Glomerular endothelial cell (primary cell): ENCODE measurements at regions not wholly inside any gene's neighbourhood (a gene's known extent, or its start where the extent isn't known, plus 50 kb on each side); places are given as distances from the start of the nearest gene placed in this dataset.
"Not testable (repeated sequence)": the region's sequence is repeated elsewhere in the genome, so short reads cannot be mapped to it uniquely, and the experiment has no call there.

Experiments used
- DNase-seq: peaks from one replicate; pipeline ENCODE4 v3.0.0-alpha.2; 2011; ENCODE audit warnings: low read depth, low spot score; ENCODE audit errors: extremely low read depth

DNA sequence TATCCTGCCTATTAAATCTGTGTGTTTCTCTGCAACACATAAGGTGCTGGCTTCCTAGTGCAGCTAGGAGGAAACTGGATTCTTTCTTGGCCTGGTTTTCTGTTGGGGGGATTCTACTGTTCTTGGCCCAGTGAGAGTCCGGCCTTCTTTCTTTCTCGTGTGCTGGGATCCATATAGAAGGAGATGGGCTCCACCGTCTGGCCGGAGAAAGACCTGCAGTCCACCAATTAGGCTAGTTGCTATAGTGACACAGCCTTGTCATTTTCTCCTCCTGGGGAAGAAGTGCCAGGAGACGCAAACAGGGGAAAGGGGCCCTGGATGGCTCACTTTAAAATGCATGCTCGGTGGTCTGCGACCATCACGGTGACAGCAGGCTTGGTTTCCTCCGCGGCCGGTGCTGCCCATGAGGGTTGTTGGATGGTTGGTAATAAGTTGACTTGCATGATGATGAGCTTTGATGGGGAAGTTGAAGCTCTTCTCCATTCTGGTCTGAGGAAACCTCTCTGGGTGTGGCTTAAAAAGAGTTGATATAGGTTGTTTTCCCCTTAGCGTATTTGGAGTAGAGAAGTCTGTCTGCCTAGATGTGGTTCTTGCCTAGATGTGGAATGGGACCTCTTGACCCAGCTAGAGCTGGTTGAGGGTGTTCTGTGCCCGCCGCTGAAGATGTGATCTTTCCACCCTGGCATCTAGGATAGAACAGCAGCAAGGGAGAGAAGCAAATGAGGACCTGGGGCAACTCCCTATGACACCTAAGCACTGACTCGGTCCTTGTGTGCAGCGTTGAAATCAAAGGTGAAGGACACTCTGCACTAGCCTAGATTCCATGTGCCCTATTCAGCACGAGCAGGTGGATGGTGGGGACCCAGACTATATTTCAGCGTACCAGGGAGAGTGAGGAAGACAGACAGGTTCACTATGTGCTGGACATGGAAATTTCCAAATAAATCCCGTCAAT, 1335.0 kb downstream of the BRD1 start:
- DNase-seq = peak; percentile 18

DNA sequence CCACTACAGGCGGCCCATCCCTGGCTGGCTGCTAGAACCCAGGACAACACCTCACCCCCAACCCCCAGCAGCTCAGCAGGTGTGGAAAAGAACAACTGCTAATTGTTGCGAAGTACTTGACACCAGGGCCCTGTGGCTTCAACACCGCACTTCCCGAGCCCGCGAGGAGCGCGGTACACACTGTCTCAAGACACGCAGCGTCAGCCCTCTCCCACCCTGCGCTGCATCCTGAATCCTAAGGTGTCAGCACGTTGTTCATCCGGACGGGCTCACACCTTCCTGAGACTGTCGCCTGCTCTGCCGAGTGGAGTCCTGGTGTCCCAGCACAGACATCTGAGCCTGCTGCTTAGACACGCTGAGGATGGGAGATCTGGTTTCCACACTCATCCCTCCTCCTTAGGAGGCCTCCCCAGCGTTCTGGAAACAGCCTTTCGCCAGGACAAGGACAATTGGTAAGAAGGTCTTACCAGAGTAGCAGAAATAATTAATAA, 1336.2 kb downstream of the BRD1 start:
- no peak for DNase-seq

DNA sequence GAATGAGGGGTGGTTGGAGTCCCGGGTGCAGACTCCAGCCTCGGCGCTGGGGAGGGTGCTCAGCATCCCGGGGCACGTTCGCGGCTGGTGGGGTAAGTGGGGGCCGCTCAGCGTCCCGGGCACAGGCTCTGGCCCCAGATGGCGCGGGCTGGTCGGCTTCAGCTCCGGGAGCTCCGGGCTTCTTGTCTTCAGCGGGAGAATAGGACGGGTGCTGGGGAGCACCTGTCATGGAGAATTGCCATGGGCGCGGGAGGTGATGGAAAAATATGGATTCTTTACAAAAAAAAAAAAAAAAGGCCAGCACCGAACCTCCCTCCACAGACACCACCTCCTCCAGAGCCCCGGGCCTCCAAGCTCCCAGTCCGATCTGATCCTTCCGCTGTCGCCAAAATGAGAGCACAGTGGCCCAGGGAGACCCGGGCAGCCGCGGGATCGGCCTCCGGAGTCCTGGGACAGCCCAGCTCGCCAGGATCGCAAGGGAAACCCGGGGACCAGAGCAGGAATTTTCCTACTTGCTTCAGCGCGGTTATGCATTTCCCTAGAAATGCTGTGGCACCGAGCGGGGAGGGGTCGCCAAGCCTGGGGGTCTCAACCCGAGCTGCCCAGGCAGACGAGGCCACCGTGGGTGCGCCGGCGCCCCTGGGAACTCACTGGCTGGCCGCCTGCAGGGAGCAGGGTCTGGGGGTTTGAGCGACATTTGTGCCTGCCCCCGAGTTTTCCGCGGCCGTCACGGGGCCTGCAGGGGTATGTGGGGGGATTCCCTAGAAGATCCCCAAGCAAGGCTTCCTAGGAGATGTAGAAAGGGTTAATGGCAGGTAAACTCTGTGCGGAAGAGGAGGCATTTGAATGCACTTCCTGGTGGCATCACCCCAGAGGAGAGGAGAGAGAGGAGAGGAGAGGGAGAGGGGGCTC, 1336.9 kb downstream of the BRD1 start:
- DNase-seq = no peak

DNA sequence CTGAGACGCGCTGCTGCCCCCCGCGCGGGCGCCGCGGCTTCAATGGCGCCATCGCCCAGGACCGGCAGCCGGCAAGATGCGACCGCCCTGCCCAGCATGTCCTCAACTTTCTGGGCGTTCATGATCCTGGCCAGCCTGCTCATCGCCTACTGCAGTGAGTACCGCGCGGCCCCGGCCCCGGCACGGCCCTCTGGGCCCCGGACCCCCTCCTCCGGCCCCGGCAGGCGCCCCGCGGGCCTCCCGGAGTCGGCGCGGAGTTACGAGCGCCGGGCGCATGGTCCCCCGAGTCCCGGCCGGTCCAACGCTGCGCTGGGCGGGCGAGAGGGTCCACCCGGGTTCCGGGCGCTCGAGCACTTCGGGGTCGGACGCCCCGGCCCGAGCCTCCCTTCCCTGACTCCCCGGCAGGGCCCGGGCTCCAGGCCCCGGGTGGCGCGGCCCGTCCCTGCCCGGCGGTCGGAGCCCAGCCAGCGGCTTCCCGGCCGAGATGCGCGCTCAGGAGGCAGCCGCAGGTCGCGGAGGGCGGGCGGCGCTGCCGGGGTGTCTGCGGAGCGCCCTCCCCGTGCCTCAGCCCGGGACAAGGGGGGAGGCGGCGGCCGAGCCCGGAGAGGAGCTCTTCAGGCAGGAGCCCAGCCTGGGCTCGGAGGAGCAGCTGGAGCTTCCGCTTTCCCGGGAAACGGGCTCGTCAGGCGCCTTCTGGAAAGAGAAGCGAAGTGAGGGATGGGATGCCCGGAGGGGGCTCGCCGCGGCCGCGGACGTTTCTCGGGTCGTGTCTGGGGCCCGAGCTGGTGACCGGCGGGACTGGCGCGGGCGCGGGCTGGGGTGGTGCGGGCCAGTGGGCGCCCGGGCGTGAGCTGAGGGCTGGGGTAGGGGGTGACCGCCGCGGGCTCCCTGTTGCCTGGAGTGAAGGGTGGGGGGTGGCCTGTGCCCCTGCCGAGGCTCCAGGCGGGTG, 1337.8 kb downstream of the BRD1 start:
- DNase-seq = no peak

DNA sequence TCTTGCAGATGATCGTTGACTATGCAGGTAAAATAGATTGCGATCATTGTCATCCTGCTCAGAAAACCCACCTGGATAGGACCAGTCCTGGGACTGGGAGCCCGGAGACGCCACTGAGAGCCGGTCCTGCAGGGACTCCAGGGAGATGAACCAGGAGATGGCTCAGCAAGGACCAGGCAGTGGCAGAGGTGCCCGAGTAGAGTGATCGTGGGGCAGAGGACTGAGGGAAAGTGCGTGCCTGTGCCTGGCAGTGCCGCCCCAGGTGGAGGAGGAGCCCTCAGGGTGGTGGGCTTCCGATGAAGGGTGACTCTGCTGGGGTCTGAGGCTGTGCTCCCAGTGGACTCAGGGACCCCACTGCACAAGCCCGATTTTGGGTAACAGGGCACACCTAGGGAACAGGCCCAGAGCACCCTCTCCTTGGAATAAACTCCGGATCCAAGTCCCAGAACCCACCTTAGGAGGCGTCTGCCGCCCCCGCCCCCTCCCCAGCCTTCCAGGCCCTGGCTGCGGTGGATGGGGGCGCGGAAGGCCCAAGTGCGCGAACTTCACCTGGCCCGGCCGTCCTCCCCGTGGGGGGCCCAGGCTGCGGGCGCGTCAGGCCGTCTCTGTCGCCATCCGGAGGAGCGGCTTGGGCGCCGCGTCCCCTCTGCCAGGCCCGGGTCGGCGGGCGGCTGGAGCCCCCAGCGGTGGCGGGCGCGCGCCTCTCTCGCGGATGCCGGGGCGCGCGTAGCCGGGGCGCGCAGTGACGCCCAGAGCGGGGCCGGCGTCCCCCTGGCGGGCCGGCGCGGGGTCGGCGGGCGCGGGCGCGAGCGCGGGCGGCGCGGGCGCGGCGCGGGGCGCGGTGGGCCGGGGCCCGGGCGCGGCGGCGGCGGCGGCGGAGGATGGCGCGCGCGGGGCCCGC, 1338.8 kb downstream of the BRD1 start:
- DNase-seq = no peak

DNA sequence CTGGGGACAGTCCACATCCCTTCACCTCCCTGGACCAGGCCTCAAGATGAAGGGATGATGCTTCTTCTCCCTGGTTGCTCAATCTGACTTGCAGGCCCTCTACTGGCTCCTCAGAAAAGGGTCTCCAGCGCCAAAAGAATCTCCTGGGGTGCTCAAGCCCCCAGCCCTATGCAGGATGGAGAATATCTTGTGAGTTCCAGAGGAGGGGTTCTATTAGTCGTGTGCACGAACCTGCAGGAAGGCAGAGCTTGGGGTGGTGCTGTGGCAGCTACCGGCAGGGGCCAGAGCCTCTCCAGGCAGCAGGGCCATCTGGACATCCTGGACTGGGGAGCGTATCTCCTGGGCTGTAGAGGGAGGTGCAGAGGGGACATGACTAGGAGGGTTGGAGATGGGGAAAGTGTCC, 1339.5 kb downstream of the BRD1 start:
- no peak for DNase-seq

DNA sequence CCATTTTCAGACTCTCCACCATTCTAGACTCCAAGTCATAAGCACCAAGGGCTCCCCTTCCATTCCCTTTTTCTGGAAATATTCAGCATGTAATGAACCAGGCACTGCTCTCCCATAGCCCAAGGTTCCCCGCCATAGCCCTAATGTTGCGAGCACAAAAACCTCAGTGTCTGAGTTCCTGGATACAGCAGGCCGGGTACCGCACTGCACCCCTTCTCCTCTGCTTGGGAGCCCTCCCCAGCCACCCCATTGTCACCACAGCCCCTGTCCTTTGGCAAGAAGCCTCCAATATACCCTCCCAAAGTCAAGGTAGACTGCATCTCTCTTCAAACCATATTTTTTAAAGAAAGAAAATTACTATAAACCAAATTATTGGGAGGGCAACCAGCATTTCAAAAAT, 1341.1 kb downstream of the BRD1 start:
- no peak for DNase-seq

DNA sequence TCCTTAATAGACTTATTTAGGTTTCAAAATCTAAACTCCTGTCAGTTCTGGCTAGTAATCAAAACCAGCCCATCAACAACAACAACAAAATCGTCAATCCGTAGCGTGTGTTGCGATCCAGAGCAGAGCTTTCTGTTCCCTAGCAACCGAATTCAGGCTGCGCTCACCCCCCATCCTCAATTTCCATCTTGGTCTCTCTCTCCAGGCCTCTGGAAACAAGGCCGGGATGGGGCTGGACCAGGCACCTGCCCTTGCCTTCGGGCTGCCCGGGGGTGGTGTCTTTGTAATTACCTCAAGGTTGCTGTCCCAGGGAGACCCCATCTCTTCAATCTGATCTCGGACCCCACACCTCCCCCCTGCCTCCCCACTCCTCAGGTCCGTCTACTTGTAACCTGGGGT, 1341.5 kb downstream of the BRD1 start:
- DNase-seq = no peak

DNA sequence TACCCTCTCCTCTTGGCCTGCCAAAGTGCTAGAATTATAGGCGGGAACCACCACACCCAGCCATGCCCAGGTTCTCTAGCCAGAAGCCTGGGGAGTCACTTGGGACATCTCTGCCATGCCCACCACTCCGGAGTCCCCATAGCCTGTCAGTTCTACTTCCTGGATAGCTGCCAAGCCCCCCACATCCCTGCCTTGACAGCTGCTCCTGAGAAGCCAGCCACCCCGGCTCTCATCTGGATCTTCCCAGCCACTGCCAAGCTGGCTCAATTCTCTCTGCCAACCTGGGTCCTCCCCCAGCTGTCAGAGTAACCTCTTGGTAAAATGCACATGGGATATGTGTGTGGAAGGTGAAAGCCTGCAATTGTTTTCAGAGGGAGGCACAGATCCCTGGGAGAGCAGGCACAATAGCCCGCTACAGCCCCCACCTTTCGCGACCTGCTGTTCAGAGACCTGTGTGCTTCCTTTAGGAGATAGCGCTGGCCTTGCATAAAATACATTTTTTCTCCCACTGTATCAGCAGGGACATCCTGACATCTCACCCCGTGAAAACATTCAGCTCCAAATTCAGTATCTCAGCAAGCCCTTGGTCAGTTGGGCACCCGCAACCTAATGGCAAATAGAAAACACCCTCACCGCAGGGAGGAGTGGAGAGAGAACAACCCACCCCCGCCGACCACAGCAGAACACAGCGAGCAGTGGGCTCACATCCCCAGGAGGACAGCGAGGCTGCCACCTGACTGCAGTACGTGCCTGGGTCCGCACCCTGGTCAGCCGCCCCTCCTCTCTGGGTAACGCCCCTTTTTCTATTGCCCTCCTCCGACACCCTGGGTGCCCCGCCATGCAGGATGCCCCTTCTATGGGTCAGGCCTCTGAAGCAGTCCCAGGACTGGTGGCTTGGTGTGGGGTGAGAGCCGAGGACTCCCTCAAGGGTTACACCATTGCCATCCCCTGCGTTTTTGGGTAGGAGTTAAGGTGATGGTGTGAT, 1342.2 kb downstream of the BRD1 start:
- no peak for DNase-seq

DNA sequence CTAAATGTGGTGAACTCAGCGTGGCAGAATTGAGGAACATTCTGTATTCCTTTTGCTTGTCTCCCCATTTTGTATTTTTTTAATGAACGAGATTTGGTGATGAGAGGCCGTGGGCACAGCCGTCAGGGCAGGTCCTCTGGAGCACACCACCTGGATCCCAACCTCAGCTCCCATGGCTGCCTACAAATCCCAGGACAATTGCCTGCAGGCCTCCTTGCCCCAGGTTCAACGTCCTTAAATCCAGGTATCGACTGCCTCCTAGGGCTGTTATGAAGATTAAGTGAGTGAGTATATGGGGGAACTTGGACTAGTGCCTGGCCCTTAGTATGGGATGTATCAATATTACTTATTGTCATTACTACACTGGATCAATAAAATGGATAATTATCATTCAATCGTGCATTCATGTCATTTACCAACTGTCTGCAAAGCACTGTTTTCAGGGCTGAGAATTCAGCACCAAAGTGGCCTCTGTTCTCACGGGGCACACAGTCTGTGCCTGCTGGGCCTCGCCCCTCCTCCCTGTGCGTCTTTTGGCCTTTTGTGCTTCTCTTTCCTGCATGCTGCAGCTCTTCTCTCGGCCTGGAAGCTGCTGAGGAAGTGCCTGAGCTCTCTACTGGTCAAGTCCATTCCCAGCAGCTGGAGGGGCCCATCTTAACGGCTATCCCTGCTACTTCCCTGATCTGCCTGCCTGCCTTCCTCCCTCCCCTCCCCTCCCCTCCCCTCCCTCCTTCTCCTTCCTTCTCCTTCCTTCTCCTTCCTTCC, 1343.7 kb downstream of the BRD1 start:
- no peak for DNase-seq

DNA sequence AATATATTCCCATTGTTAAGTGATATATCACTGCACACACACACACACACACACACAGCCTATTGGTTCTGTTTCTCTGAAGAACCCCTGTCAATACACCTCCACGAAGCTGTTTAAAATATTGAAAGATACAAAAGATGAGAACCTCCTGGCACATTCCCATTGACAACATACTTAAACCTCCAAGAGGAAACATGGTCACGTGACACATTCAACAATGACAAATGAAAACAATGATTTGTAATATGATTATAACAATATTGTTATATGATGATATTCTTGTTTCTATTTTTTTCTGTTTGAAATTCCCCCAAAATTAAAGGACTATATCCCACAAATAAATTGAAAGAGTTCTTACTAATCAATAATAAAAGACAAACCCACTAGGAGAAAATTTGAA, 1344.9 kb downstream of the BRD1 start:
- no peak for DNase-seq

DNA sequence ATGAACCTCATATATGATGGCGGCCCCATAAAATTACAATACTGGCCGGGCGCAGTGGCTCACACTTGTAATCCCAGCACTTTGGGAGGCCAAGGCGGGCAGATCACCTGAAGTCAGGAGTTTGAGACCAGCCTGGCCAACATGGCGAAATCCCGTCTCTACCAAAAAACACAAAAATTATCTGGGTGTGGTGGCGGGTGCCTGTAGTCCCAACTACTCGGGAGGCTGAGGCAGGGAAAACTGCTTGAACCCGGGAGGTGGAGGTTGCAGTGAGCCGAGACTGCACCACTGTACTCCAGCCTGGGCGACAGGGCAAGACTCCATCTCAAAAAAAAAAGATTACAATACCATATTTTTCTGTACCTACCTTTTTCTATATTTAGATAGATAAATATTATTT, 1345.5 kb downstream of the BRD1 start:
- not testable (repeated sequence) for DNase-seq

DNA sequence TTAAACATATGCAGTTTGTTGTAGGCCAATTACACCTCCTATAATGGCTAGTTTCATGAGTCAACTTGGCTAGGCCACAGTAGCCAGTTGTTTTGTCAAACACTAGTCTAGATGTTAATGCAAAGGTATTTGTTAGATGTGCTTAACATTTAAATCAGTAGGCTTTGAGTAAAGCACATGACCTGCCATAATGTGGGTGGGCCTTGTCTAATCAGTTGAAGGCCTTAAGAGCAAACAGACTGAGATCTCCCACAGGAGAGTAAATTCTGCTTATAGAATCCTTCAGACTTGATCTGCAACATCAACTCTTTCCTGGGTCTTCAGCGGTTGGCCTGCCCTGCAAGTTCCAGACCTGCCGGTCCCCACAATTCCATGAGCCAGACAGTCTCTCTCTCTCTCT, 1345.9 kb downstream of the BRD1 start:
- DNase-seq = no peak

DNA sequence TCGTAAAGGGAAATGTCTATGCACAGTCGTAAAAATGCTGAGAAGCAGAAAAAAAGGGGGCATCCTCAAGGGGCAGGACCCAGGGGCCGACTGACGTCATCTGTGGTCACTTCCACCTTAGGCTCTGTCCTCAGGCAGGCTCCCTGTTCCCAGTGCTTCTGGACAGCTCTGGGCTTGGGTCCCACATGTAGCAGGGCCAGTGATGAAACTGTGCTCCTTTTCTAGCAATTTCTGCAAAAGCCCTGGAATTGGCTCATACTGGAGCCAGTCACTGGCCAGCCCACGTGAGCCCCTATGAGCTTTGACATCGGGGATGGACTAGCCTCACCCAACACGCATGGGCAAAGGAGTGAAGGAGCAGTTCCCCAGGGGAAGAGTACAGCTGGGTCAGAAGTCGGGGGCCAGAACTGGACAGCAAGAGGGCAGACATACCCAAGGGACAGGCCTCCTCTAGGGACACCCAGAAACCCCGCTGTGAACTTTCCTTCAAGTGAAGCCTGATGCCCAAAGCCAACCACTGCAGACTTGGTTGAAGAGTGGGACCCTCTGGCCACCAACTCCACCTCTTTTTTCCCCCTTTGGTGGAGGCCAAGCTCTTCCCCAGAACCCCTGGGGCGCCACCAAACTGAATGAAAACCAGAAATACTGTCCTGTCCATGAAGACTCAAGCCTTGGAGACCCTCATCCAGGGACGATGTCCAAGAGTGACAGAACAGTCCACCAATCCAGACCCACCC, 1349.0 kb downstream of the BRD1 start:
- DNase-seq = no peak

DNA sequence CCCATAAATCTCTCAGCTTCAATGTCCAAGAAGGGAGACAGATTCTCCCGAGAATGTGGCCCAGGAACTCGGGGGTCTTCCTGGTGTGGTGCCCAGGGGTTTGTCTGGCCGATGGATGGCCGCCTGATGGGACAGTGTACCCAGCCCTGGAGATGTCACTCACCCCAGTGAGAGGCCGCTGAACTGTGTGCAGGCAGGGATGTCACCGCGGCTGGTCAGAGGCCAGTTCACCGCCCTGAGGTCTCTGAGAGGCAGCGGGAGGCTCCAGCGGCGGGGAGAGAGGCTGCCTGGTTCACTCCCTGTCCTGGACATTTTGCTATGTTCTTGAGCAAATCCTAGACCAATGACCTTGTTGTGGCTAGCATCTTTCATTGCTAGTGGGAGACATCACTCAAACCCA, 1349.5 kb downstream of the BRD1 start:
- DNase-seq = no peak

DNA sequence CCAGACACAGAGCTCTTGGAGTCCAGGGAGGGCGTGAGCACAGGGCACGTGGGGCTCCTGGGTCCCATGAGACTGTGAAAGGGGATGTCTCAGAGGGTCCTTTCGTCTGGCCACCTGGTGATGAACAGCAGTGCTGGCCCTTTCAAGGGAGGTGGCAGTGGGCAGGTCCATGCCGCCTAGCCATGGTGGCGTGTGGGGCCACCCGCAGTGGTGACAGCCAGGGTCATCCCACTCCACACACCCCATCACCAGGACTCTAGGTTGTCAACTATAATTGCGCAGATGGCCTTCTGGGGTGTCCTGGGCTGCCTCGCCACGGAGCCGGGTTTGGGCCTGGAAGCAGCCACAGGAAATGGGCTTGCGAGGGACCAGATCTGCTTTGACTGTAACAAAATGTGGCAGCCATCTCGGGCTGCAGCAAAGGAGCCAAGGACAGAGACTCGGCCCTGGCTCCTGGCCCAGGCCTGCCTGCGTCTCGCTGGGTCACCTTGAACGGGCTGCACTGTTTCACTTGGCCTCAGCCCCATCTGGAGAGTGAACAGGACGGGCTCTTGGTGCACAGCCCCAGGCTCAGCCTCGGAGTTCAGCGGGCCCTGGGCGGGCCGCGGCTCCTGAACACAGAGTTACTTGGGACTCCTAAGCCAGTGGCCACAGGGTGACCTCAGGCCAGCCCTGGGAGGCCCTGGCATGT, 1350.5 kb downstream of the BRD1 start:
- DNase-seq = no peak
